ENCODE measurements at regions not wholly inside any gene's neighbourhood (a gene's known extent, or its start where the extent isn't known, plus 50 kb on each side); places are given as distances from the start of the nearest gene placed in this dataset.

DNA sequence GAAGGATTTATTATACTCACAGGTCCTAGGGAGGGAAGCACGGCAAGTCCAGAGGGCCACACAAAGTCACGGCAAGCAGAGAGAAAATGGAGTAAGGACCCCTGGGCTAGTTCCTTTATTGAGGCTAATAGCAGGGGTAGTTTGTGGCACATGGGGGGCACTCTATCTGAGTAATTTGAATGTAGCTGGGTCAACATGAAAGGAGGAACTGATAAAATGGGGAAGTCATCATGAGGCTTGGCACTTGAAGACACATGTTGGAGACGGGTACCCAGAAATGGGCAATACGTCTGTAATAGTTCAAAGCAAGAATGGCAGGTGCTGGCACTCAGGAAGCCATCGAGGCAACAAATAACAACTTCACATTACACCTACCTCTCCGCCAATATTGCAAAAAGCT lies 1136.4 kb downstream of the MRPL39 start:
- no peak overlapping the region for H3K27ac ChIP-seq (ENCODE audit: control insufficient read depth, insufficient read depth, low read length)
- FAIRE-seq = no peak
- no peak overlapping the region for H3K9ac ChIP-seq (ENCODE audit: control insufficient read depth, extremely low read depth, insufficient read depth, low read length)
- no peaks in the 10 kb centered on the region for H3K4me1 ChIP-seq (ENCODE audit: control insufficient read depth, extremely low read depth, insufficient read depth, low read length)
- H3K9me1 ChIP-seq (ENCODE audit: control insufficient read depth, extremely low read depth, insufficient read depth, low read length) = no peaks in the 10 kb centered on the region
- H4K20me1 ChIP-seq (ENCODE audit: control insufficient read depth, extremely low read depth, insufficient read depth, low read length) = no peaks in the 10 kb centered on the region
- no peaks in the 10 kb centered on the region for H3K27me3 ChIP-seq (ENCODE audit: control insufficient read depth, extremely low read depth, insufficient read depth, low read length)
- no peaks in the 10 kb centered on the region for H3K36me3 ChIP-seq (ENCODE audit: control insufficient read depth in 2 of 2, extremely low read depth in 1 of 2, insufficient read depth in 2 of 2, low read length in 2 of 2)
- dilution Hi-C loops (cut with MboI; ENCODE audit: extremely low pct_ligation_motif_present, low sequenced_read_pairs) = no loop called here
- H3K4me2 ChIP-seq (ENCODE audit: control insufficient read depth, extremely low read depth, insufficient read depth, low read depth, low read length) = no peak overlapping the region
- no peak overlapping the region for H3K4me3 ChIP-seq (ENCODE audit: control insufficient read depth in 2 of 3, extremely low read depth in 1 of 3, insufficient read depth in 2 of 3, low read depth in 1 of 3, low read length in 3 of 3)
- no peak for DNase-seq (ENCODE audit: low read depth, low spot score)
- H2AFZ ChIP-seq (ENCODE audit: control insufficient read depth, low read length) = no peak overlapping the region
- no peaks in the 10 kb centered on the region for H3K79me2 ChIP-seq (ENCODE audit: control insufficient read depth, insufficient read depth, low read length)
- H3K9me3 ChIP-seq (ENCODE audit: control insufficient read depth, low read depth, low read length) = no peaks in the 10 kb centered on the region
- TF ChIP-seq, protein P1, sequence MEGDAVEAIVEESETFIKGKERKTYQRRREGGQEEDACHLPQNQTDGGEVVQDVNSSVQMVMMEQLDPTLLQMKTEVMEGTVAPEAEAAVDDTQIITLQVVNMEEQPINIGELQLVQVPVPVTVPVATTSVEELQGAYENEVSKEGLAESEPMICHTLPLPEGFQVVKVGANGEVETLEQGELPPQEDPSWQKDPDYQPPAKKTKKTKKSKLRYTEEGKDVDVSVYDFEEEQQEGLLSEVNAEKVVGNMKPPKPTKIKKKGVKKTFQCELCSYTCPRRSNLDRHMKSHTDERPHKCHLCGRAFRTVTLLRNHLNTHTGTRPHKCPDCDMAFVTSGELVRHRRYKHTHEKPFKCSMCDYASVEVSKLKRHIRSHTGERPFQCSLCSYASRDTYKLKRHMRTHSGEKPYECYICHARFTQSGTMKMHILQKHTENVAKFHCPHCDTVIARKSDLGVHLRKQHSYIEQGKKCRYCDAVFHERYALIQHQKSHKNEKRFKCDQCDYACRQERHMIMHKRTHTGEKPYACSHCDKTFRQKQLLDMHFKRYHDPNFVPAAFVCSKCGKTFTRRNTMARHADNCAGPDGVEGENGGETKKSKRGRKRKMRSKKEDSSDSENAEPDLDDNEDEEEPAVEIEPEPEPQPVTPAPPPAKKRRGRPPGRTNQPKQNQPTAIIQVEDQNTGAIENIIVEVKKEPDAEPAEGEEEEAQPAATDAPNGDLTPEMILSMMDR (optimal IDR thresholded peaks at IDR 0.05 in 1 of 3, IDR thresholded peaks at IDR 0.05 in 1 of 3, conservative IDR thresholded peaks at IDR 0.05 in 1 of 3; ENCODE audit: extremely low read depth in 1 of 3, insufficient read depth in 2 of 3, low read length in 3 of 3) = no peak
- no peak for TF ChIP-seq EZH2 (IDR thresholded peaks at IDR 0.05; ENCODE audit: low read length)

DNA sequence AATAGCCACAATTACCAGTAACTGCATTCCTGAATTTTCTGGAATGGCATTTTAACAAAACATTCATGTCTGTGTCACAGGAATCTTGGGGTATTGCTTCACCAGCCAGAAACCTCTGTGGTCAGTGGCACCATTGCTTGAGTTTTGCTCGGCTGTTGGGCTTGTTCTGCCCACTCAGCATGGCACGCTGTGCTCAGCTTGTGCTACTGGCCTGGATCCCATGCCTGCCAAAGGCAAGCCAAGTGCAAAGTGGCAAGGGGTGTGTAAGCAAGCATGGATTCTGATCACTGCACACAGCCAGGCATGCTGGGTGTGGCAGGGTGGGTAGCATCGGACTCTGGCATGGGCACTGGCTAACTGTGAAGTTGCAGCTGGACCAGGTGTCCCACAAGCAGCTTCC lies 1150.9 kb downstream of the MRPL39 start:
- no peak overlapping the region for H3K4me3 ChIP-seq (ENCODE audit: control insufficient read depth in 2 of 3, extremely low read depth in 1 of 3, insufficient read depth in 2 of 3, low read depth in 1 of 3, low read length in 3 of 3)
- no peak for TF ChIP-seq EZH2 (IDR thresholded peaks at IDR 0.05; ENCODE audit: low read length)
- TF ChIP-seq, protein P1 (optimal IDR thresholded peaks at IDR 0.05 in 1 of 3, IDR thresholded peaks at IDR 0.05 in 1 of 3, conservative IDR thresholded peaks at IDR 0.05 in 1 of 3; ENCODE audit: extremely low read depth in 1 of 3, insufficient read depth in 2 of 3, low read length in 3 of 3) = no peak
- FAIRE-seq = no peak
- H3K9me3 ChIP-seq (ENCODE audit: control insufficient read depth, low read depth, low read length) = peaks cover 3% of the 10 kb centered on the region
- no peaks in the 10 kb centered on the region for H4K20me1 ChIP-seq (ENCODE audit: control insufficient read depth, extremely low read depth, insufficient read depth, low read length)
- H3K9me1 ChIP-seq (ENCODE audit: control insufficient read depth, extremely low read depth, insufficient read depth, low read length) = no peaks in the 10 kb centered on the region
- H3K36me3 ChIP-seq (ENCODE audit: control insufficient read depth in 2 of 2, extremely low read depth in 1 of 2, insufficient read depth in 2 of 2, low read length in 2 of 2) = no peaks in the 10 kb centered on the region
- H3K4me1 ChIP-seq (ENCODE audit: control insufficient read depth, extremely low read depth, insufficient read depth, low read length) = no peaks in the 10 kb centered on the region
- H3K9ac ChIP-seq (ENCODE audit: control insufficient read depth, extremely low read depth, insufficient read depth, low read length) = no peak overlapping the region
- no peak for DNase-seq (ENCODE audit: low read depth, low spot score)
- H3K27ac ChIP-seq (ENCODE audit: control insufficient read depth, insufficient read depth, low read length) = no peak overlapping the region
- H3K27me3 ChIP-seq (ENCODE audit: control insufficient read depth, extremely low read depth, insufficient read depth, low read length) = no peaks in the 10 kb centered on the region
- no peak overlapping the region for H3K4me2 ChIP-seq (ENCODE audit: control insufficient read depth, extremely low read depth, insufficient read depth, low read depth, low read length)
- H3K79me2 ChIP-seq (ENCODE audit: control insufficient read depth, insufficient read depth, low read length) = no peaks in the 10 kb centered on the region
- dilution Hi-C loops (cut with MboI; ENCODE audit: extremely low pct_ligation_motif_present, low sequenced_read_pairs) = no loop called here
- no peak overlapping the region for H2AFZ ChIP-seq (ENCODE audit: control insufficient read depth, low read length)

Data from keratinocyte (primary cell).